T-helper 1 cell treated with Interleukin-12 subunit alpha and Interleukin-12 subunit beta and Interleukin-4 antibody, amounts not matched to agents 30 ng/mL and 1 ng/mL, for 36 hours (primary cell): ENCODE measurements at regions not wholly inside any gene's neighbourhood (a gene's known extent, or its start where the extent isn't known, plus 50 kb on each side); places are given as distances from the start of the nearest gene placed in this dataset.
"Not testable (repeated sequence)": the region's sequence is repeated elsewhere in the genome, so short reads cannot be mapped to it uniquely, and the experiment has no call there.

ENCODE experiments used
- intact Hi-C: fragments of 100-400 bp; cut with micrococcal nuclease; formaldehyde crosslinking; loops from one replicate; pipeline ENCODE4 v1.15.1; 2024

GRCh38 chr20:55090286-55090685 is 614.9 kb downstream of the DOK5 start:
- intact Hi-C loops: no loop called here

GRCh38 chr20:55086421-55086820 is 611.0 kb downstream of the DOK5 start:
- intact Hi-C loops: no loop called here

DNA sequence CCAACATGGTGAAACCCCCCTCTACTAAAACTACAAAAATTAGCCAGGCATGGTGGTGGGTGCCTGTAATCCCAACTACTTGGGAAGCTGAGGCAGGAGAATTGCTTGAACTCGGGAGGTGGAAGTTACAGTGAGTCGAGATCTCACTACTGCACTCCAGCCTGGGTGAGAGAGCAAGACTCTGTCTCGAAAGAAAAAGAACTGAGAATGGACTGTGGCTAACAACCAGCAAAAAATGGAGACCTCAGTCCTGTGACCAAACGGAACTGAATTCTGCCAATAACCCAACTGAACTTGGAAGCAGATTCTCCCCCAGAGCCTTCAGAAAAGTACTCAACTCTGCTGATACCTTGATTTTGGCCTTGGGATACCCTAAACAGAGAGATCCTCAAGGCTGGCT is 604.5 kb downstream of the DOK5 start:
- intact Hi-C loops: no loop called here

GRCh38 chr20:55074266-55074840 is 599.0 kb downstream of the DOK5 start:
- intact Hi-C loops: not testable (repeated sequence)

DNA sequence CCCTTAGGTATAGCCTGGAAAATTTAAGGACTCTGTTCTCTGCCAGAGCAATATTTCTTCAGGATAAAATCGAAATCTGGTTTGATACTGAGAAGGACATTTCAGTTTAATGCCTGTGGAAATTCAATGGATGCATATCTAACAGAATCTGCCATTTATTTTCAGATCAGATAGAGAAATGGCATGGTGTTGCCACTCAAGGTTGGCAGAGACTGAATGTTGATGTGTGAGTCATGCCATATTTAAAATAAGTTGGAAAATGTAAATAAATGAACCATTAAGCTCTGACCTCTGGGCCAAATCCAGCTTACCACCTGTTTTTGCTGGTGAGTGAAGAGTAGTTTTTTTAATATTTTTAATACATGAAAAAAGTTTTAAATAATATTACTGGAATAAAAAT is 594.6 kb downstream of the DOK5 start:
- intact Hi-C loops: no loop called here

- intact Hi-C loops: loop anchor here (10.0 kb wide), 1 partner anchor 62 kb away; no protein-coding TSS in a partner anchor
These were observed 591.9 kb downstream of the DOK5 start for GRCh38 chr20:55067158-55067825.

DNA sequence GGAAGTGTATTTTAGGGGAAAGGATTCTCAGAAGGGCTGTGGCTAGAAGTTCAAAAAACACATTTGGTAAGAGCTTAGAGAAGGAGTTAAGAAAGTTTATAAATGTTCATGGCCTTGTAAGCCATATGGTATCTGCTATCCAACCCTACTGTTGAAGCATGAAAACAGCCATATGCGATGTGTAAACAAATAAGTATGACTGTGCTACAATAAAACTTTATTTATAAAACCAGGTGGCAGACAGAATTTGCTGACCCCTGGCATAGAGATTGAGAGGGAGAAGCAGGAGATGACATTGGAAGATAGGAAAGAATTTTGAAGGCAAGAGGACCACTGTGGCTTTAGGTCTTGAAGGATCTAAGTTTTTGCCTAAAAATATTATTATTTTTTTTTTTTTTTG is 583.5 kb downstream of the DOK5 start:
- intact Hi-C loops: no loop called here

DNA sequence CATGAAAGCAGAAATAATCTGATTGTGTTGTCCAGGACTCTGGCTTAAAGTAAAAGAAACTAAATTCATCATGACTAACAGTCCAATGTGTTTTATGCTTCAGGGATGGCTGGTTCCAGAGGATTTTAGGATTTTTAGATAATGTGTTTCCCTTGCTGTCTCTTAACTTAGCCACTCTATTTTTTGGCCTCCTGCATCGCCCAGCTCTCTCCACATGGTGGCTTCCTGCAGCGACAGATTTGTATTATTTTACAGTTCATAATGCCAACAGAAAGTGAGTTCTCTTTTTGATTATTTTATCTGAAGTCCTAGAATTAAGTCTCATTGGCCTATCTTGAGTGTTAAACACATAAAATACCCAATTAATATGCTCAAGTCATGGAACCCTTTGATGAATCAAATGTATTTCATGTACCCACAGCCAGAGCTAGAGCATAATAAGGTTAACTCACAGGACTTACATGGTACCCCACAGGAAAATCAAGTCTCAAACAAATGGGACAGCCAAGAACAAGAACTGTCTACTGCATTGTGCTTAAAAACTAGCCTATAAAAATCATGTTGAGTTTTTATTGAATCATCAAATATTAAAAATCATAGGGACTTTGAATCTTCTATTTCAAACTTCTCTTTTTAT is 582.5 kb downstream of the DOK5 start:
- intact Hi-C loops: no loop called here

GRCh38 chr20:55054453-55054852 is 579.1 kb downstream of the DOK5 start:
- intact Hi-C loops: no loop called here

- intact Hi-C loops: no loop called here
These were observed 578.0 kb downstream of the DOK5 start for GRCh38 chr20:55053389-55053788.

DNA sequence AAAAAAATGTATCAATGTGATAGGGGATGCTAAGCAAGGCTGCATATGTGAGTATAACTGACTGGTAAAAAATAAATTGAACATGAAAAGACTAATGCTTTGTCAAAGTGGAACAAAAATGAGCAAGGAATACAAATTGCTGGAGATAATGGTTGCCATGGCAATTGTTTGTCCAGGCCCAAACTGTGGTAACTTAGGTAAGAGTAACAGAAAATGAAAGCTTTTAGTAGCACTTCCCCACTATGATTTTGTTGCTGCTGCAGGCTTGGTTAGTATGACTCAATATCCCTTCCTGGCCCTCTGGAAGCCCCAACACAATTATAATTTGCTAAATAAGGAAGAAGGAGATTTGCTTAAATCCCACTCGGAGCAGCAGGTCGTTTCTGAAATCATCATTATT is 577.1 kb downstream of the DOK5 start:
- intact Hi-C loops: no loop called here

DNA sequence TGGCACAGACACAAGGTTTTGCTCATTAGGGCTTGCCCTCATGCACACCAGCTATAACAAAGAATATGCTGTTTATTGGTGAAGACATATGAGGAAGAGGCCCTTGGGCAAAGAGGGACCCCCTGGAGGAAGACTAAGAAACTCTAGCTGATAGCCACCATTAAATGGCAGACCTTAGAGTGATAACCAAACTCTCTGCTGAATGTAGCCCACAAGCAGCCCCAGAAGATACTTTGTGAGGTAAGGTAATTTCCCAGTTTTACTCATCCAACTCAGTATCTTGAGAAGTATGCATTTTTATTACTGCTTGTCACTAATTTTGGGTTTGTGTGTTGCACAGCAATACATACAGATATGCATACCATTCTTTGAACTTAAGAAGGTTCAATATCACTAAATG is 563.3 kb downstream of the DOK5 start:
- intact Hi-C loops: no loop called here

DNA sequence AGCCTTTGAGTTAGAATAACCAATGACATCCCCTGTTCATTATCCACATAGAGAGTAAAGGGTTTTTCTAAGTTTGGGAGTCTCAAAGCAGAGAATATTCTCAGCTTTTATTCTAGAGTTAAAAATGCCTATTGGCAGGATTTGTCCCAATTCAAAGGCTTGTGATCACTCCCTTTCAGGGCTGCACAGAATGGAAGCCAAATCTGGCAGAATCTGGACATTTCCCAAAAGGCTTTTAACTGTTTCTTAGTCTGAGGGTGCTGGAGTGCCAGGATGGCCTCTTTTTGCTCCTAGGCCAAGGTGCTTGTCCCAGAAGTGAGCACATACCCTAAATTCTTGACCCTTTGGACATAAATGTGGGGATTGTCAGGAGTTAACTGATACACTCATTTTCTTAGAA is 556.6 kb downstream of the DOK5 start:
- intact Hi-C loops: no loop called here

DNA sequence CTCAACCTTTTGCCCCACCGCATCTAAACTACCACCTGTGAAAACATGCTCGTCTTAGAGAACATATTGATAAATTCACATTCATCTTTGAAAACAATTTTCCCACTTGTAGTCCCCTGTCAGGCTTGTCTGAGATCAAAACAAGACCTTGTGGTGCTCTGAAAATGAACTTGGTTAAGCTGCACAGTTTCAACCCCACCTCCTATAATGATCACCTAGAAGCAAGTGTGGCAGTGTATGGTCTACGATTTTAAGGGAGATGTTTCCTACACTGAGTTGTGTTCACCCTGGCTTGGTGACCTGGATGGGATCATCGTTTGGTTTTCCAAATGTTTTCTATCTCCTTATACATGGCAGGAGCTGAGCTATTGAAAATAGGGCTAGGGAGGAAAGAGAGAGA is 539.4 kb downstream of the DOK5 start:
- intact Hi-C loops: no loop called here

GRCh38 chr20:55010761-55011160 is 535.4 kb downstream of the DOK5 start:
- intact Hi-C loops: no loop called here

- intact Hi-C loops: loop anchor here (10.0 kb wide), 1 partner anchor 56 kb away; no protein-coding TSS in a partner anchor
These were observed 533.7 kb downstream of the DOK5 start for GRCh38 chr20:55009066-55009465.

DNA sequence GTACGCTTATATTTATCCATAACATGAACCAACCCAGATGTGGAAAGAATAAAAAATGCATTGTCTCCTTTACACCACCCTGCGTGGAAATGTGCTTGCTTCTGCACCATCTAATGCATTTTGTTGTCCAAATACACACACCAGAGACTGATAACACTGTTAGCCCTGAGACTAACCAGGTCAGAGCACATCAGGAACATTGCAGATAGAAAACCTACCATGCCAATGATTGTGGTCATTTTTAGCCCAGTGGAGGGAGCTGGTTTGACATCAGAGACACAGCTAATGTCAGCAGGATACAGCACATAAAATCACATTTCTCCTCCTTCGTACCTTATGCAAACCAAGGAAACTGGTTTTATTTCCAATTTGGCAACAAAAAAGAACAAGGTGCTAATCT is 528.7 kb downstream of the DOK5 start:
- intact Hi-C loops: loop anchor here (10.0 kb wide), 1 partner anchor 61 kb away; no protein-coding TSS in a partner anchor

GRCh38 chr20:54995553-54995952 is 520.2 kb downstream of the DOK5 start:
- intact Hi-C loops: no loop called here

- intact Hi-C loops: no loop called here
These were observed 519.6 kb downstream of the DOK5 start for GRCh38 chr20:54995011-54995410.

DNA sequence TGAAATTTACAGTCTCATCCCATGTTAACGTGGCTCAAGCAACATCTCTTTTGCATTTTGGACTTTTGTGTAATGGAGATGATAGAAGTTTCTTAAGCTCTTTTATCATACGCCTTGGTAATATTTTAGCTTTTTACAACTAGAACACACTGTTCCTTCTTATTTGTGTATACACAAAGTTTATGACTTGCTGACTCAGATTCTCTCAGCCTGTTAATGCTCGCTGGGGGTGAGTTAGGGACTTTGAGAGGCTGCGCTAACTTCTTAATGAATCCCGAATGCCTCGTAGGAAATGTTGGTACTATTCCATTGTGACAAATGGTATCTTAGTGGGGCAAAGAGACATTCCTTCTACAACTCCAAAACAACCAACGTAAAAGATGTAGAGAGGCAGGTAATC is 509.7 kb downstream of the DOK5 start:
- intact Hi-C loops: no loop called here

DNA sequence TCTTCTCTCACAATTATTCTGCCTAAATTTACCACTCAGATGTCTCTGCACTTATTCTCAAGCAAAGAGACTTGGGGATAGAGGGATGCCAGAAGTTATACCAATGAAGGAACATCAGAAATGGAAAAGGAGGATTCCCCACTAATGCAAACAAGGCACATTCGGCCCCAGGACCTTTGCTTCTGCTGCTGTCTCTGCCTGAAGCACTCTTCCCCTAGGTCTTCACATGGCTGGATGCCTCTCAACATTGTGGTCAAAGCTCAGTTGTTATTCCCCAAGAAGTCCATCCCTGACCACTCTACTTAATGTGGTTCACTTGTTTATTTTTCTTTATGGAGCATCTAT is 508.7 kb downstream of the DOK5 start:
- intact Hi-C loops: no loop called here

- intact Hi-C loops: not testable (repeated sequence)
These were observed 508.2 kb downstream of the DOK5 start for GRCh38 chr20:54983394-54984103.
